ENCODE measurements at regions not wholly inside any gene's neighbourhood (a gene's known extent, or its start where the extent isn't known, plus 50 kb on each side); places are given as distances from the start of the nearest gene placed in this dataset.

DNA sequence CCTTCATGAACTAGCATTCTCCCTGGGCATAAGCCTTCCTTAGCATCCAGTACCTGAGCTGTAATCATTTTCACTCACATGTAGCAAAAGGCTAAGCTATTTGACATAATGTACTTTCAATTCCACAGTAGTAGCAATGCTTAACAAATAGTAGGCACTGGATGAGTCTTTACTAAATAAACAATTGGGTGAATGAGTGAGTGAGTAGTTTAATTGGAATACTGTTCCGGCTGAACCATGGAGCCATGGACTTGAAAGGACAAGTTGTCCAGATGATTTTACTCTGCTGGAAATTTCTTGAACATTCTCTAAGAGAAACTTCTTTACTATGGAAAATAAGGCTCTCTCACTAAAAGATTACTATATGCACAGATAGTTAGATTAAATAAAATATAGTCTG is 159.3 kb downstream of the FAM47B start:
- FAIRE-seq (no peak), DNase-seq (no peak)
- intact Hi-C loops (cut with DNase I) = no loop called here
- Histone ChIP-seq H3K4me1 (ENCODE audit: control insufficient read depth in 2 of 3, insufficient read depth in 2 of 3, low read depth in 1 of 3, low read length in 3 of 3) (no peaks in the 10 kb centered on the region), H3K36me3 (ENCODE audit: control insufficient read depth in 2 of 3, insufficient read depth in 3 of 3, low read length in 3 of 3) (no peaks in the 10 kb centered on the region), H3K27ac (ENCODE audit: low read depth in 2 of 2, low read length in 2 of 2) (no peak overlapping the region), H3K9ac (ENCODE audit: low read length in 3 of 3) (no peak overlapping the region), H3K9me3 (ENCODE audit: control insufficient read depth in 2 of 3, insufficient read depth in 1 of 3, low read length in 3 of 3) (no peaks in the 10 kb centered on the region), H3K4me3 (ENCODE audit: low read length in 3 of 3) (no peak overlapping the region), H3K27me3 (ENCODE audit: control insufficient read depth, insufficient read depth, low read length) (no peaks in the 10 kb centered on the region)
- TF ChIP-seq, protein P1, sequence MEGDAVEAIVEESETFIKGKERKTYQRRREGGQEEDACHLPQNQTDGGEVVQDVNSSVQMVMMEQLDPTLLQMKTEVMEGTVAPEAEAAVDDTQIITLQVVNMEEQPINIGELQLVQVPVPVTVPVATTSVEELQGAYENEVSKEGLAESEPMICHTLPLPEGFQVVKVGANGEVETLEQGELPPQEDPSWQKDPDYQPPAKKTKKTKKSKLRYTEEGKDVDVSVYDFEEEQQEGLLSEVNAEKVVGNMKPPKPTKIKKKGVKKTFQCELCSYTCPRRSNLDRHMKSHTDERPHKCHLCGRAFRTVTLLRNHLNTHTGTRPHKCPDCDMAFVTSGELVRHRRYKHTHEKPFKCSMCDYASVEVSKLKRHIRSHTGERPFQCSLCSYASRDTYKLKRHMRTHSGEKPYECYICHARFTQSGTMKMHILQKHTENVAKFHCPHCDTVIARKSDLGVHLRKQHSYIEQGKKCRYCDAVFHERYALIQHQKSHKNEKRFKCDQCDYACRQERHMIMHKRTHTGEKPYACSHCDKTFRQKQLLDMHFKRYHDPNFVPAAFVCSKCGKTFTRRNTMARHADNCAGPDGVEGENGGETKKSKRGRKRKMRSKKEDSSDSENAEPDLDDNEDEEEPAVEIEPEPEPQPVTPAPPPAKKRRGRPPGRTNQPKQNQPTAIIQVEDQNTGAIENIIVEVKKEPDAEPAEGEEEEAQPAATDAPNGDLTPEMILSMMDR (IDR thresholded peaks at IDR 0.05; ENCODE audit: borderline replicate concordance, extremely low read depth, insufficient read depth) = no peak

- H3K36me3 ChIP-seq (ENCODE audit: control insufficient read depth in 2 of 3, insufficient read depth in 3 of 3, low read length in 3 of 3) = no peaks in the 10 kb centered on the region
- H3K27ac ChIP-seq (ENCODE audit: low read depth in 2 of 2, low read length in 2 of 2) = no peak overlapping the region
- no peaks in the 10 kb centered on the region for H3K9me3 ChIP-seq (ENCODE audit: control insufficient read depth in 2 of 3, insufficient read depth in 1 of 3, low read length in 3 of 3)
- no peak overlapping the region for H3K9ac ChIP-seq (ENCODE audit: low read length in 3 of 3)
- FAIRE-seq = no peak
- H3K27me3 ChIP-seq (ENCODE audit: control insufficient read depth, insufficient read depth, low read length) = no peaks in the 10 kb centered on the region
- no peak for DNase-seq
- intact Hi-C loops (cut with DNase I) = no loop called here
- TF ChIP-seq, protein P1 (IDR thresholded peaks at IDR 0.05; ENCODE audit: borderline replicate concordance, extremely low read depth, insufficient read depth) = no peak
- no peaks in the 10 kb centered on the region for H3K4me1 ChIP-seq (ENCODE audit: control insufficient read depth in 2 of 3, insufficient read depth in 2 of 3, low read depth in 1 of 3, low read length in 3 of 3)
- H3K4me3 ChIP-seq (ENCODE audit: low read length in 3 of 3) = no peak overlapping the region
Measured at GRCh38 chrX:35104626-35105025, 162.0 kb downstream of the FAM47B start.

GRCh38 chrX:35115205-35115604 is 172.6 kb downstream of the FAM47B start:
- Histone ChIP-seq H3K27ac (ENCODE audit: low read depth in 2 of 2, low read length in 2 of 2) (no peak overlapping the region), H3K4me3 (ENCODE audit: low read length in 3 of 3) (no peak overlapping the region), H3K4me1 (ENCODE audit: control insufficient read depth in 2 of 3, insufficient read depth in 2 of 3, low read depth in 1 of 3, low read length in 3 of 3) (no peaks in the 10 kb centered on the region), H3K9me3 (ENCODE audit: control insufficient read depth in 2 of 3, insufficient read depth in 1 of 3, low read length in 3 of 3) (no peaks in the 10 kb centered on the region), H3K36me3 (ENCODE audit: control insufficient read depth in 2 of 3, insufficient read depth in 3 of 3, low read length in 3 of 3) (no peaks in the 10 kb centered on the region), H3K27me3 (ENCODE audit: control insufficient read depth, insufficient read depth, low read length) (no peaks in the 10 kb centered on the region), H3K9ac (ENCODE audit: low read length in 3 of 3) (no peak overlapping the region)
- no peak for DNase-seq
- intact Hi-C loops (cut with DNase I) = no loop called here
- FAIRE-seq = no peak
- TF ChIP-seq, protein P1 (IDR thresholded peaks at IDR 0.05; ENCODE audit: borderline replicate concordance, extremely low read depth, insufficient read depth) = no peak

- Histone ChIP-seq H3K4me1 (ENCODE audit: control insufficient read depth in 2 of 3, insufficient read depth in 2 of 3, low read depth in 1 of 3, low read length in 3 of 3) (no peaks in the 10 kb centered on the region), H3K27me3 (ENCODE audit: control insufficient read depth, insufficient read depth, low read length) (no peaks in the 10 kb centered on the region), H3K9me3 (ENCODE audit: control insufficient read depth in 2 of 3, insufficient read depth in 1 of 3, low read length in 3 of 3) (no peaks in the 10 kb centered on the region), H3K27ac (ENCODE audit: low read depth in 2 of 2, low read length in 2 of 2) (no peak overlapping the region), H3K36me3 (ENCODE audit: control insufficient read depth in 2 of 3, insufficient read depth in 3 of 3, low read length in 3 of 3) (no peaks in the 10 kb centered on the region), H3K9ac (ENCODE audit: low read length in 3 of 3) (no peak overlapping the region), H3K4me3 (ENCODE audit: low read length in 3 of 3) (no peak overlapping the region)
- DNase-seq = no peak
- TF ChIP-seq, protein P1 (IDR thresholded peaks at IDR 0.05; ENCODE audit: borderline replicate concordance, extremely low read depth, insufficient read depth) = no peak
- FAIRE-seq = peak; percentile 63
- intact Hi-C loops (cut with DNase I) = no loop called here
Measured at GRCh38 chrX:35122756-35123155, 180.2 kb downstream of the FAM47B start.

Data from kidney (tissue), 13 donors.